GM21360 (cell line): ENCODE measurements at regions not wholly inside any gene's neighbourhood (a gene's known extent, or its start where the extent isn't known, plus 50 kb on each side); places are given as distances from the start of the nearest gene placed in this dataset.
"Not testable (repeated sequence)": the region's sequence is repeated elsewhere in the genome, so short reads cannot be mapped to it uniquely, and the experiment has no call there.

ENCODE experiments used
- ATAC-seq: cut with Tn5 transposase; IDR thresholded peaks from one replicate; pipeline ENCODE4 v1.9.1; 2021; ENCODE audit warnings: mild to moderate bottlenecking, moderate library complexity; ENCODE audit not compliant: unreplicated experiment

GRCh38 chr14:85332401-85332800 lies 197.5 kb upstream of the FLRT2 start:
- ATAC-seq, result no peak

- ATAC-seq, result no peak
Observed at GRCh38 chr14:85333313-85333712, 196.6 kb upstream of the FLRT2 start.

DNA sequence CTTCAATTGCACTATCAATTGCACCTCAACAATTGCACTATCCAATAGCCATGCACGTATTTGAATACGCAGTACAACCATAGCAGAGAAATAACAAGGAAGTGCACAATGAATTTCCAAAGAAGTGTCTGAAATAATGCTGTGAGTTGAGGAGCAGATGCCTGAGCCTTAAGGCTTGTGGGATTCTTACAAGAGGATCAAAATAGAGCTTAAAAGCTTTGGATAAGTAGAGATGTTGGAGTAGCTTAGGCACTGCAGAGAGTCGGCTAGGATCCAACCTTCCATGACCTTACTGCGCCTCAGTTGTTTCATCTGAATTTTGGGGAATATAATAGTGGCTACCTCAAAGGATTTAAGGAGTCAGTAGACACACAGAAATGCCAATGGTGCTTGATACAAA lies 196.1 kb upstream of the FLRT2 start:
- ATAC-seq, result no peak

GRCh38 chr14:85334316-85334715 lies 195.6 kb upstream of the FLRT2 start:
- no peak for ATAC-seq

DNA sequence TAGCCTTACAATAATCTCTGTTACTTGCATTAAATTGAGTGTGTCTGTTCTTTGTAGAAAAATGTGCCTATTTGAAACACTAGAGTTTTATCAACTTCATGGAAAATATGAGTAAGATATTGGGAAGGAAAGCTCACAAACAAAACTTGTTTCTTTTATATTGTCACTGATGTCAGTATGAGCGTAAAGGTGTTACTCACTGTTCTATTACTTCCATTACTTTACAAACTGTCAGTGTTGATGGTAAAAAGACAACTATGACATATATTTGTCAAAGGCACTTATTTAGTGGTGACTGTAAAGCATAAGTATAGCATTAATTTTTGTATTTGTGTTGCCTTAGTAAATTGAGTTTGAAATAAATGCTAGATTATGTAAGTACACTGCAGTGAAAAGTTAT lies 193.7 kb upstream of the FLRT2 start:
- ATAC-seq, result no peak

DNA sequence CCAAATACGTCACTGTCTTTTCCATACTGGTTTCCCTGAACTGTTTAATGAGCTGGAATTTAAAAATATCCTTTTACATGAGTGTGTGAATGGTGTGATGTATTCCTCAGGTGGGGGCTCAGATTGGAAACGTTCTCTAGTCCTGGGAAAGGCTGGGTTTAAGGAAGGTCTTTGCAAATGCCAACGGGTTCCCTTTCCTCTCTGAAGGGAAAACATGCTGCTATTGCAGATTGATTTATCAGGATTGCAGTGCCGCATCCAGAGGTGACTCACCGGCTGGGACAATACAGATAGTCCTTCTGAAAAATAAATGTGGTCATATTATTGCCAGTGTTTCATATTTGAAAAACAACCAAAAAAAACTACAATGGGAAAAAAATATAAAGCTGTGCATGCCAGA lies 193.1 kb upstream of the FLRT2 start:
- no peak for ATAC-seq

- ATAC-seq, result no peak
Observed at GRCh38 chr14:85338895-85339294, 191.0 kb upstream of the FLRT2 start.

- ATAC-seq, result no peak
Observed at GRCh38 chr14:85342858-85343607, 186.9 kb upstream of the FLRT2 start.

- ATAC-seq, result no peak
Observed at GRCh38 chr14:85344171-85344570, 185.8 kb upstream of the FLRT2 start.

GRCh38 chr14:85344847-85345570 lies 184.9 kb upstream of the FLRT2 start:
- no peak for ATAC-seq

DNA sequence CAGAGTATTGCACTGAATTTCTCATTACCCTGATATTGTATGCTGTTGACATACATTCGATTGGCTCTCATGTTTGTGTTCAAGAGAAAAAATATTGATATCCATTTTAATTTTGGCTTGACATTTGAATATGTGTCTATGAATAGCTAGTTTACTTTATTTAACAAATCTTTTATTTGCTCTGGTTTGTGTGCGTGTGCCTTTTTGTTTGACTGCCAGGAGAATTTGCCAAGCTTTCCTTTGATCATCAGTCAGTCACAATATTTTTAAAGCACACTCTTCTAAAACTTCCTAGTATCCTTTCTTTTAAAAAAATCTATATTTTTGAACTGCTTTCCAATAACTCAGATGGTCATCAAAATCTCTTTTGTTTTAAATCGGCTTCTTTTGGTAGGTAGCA lies 179.3 kb upstream of the FLRT2 start:
- no peak for ATAC-seq

DNA sequence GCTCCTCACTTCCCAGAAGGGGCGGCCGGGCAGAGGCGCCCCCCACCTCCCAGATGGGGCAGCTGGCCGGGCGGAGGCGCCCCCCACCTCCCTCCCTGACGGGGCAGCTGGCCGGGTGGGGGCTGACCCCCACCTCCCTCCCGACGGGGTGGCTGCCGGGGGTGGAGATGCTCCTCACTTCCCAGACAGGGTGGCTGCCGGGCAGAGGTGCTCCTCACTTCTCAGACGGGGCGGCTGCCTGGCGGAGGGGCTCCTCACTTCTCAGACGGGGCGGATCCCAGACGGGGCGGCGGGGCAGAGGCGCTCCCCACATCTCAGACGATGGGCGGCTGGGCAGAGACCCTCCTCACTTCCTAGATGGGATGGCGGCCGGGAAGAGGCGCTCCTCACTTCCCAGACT lies 177.4 kb upstream of the FLRT2 start:
- not testable (repeated sequence) for ATAC-seq

- no peak for ATAC-seq
Observed at GRCh38 chr14:85357120-85357519, 172.8 kb upstream of the FLRT2 start.

GRCh38 chr14:85358136-85358785 lies 171.7 kb upstream of the FLRT2 start:
- no peak for ATAC-seq

DNA sequence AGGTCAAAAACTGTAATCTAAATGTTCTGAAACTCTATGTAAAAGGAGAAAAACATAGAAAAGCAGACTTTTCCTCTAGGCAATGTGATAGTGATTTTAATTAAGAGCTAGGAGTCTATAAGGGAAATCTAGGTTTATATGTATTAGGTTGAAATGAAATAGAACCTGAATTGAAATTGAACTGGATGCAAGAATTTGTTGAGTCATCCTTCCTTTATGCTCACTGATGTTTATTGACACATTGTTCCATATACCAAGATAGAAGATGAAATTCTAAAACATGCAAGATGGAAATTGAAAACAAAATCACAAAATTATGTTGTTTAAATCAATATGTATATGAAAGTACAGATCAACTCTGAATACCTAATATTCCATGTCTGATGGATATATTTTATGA lies 170.4 kb upstream of the FLRT2 start:
- ATAC-seq, result no peak

- ATAC-seq, result no peak
Observed at GRCh38 chr14:85363358-85363757, 166.6 kb upstream of the FLRT2 start.

- ATAC-seq, result no peak
Observed at GRCh38 chr14:85366226-85366625, 163.7 kb upstream of the FLRT2 start.

GRCh38 chr14:85380881-85381280 lies 149.1 kb upstream of the FLRT2 start:
- ATAC-seq, result no peak

- ATAC-seq, result no peak
Observed at GRCh38 chr14:85382341-85382740, 147.6 kb upstream of the FLRT2 start.

DNA sequence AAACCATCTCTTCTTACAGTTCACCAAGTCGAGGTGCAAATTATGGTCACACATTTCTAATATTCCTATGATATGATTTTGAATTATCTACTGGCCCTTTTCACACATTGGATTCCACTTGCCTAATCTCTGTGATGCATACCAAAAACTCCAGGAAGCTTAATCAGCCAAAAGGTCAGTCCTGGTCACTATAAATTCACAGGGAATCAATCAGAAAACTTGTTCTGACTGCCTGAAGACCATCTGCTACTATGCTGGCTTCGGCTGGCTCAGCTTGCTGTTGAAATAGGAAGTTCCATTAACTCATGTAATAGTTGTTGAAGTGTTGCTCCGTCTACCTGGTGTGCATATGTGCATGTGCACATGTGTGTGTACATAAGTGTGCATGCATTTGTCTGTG lies 142.8 kb upstream of the FLRT2 start:
- ATAC-seq, result no peak

DNA sequence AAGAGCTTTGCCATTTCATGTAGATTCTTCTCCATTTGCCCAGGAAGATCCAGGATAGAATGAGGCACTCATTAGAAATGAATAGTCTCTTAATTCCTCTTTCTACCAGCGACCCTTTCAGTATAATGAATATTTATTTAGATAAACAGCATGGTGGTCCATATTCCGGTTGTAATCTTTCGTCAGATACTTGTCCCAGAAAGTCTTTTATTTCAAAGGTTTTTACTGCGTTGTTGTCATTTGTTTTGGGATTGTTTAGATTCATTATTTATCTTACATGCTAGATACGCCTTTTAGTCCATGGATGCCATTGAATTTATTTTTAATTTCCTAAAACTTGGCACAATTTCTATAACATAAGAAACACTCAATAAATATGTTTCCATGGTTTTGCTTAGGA lies 139.7 kb upstream of the FLRT2 start:
- no peak for ATAC-seq

DNA sequence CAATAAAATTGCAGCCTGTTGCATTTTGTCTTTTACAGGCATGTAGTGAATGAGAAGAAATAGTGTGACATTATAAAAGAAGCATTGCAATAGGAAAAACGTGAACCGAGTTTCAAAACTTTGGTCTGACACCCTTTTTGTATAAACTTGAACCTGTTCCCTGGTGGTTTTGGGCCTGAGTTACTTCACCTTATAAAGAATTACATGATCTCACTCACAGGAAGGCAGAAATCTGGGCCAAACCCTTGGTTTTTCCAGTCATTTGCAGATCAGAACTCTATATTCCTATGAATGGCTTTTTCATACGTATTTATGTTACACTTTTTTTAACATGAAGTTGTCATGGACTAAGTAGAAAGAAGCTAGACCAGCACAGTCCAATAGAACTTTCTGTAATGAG lies 138.5 kb upstream of the FLRT2 start:
- no peak for ATAC-seq
